K562 (cell line): ENCODE measurements at regions not wholly inside any gene's neighbourhood (a gene's known extent, or its start where the extent isn't known, plus 50 kb on each side); places are given as distances from the start of the nearest gene placed in this dataset.

Source experiments
- ATAC-seq: fragments of 200-7000 bp; cut with Tn5 transposase; 3 replicates; pipeline ENCODE4 v1.9.1; 2020; ENCODE audit warnings: moderate library complexity
- BruUV-seq: library from RNA; stranded (reverse); fragments of 400-500 nt; replicated peaks from 2 replicates; lab custom pipeline; 2021; lab: Mats Ljungman, UMichigan
- CTCF ChIA-PET: fragments of 300-600 bp; formaldehyde crosslinking; extraction: SDS; loops from one replicate; lab custom pipeline; 2021; ENCODE audit warnings: low intra/inter-chr PET ratio; lab: Yijun Ruan, JAX
- POLR2A ChIA-PET: fragments of 300-600, 350-650 bp; sonication (Branson Sonifier 250); formaldehyde crosslinking; extraction: SDS; loops from one replicate; lab custom pipeline; 2021; ENCODE audit warnings: antibody characterized with exemption, inconsistent platforms; lab: Yijun Ruan, JAX
- DNase-seq, 4 experiments: peaks; one replicate each; pipeline versions ENCODE4 v3.0.0 to v3.0.0-alpha.2; 2011 to 2018; ENCODE audit warnings: low spot score in 3 of 4, mixed read lengths in 3 of 4; ENCODE audit errors: extremely low read depth in 1 of 4
- FAIRE-seq: peaks from 2 replicates; lab custom pipeline; 2011; peaks lifted over from hg19 to GRCh38; lab: Jason Lieb, UNC
- H2AFZ ChIP-seq: 2 replicates; pipeline ENCODE4 v1.6.0; 2011; ENCODE audit warnings: low read depth, low read length, control low read depth, inconsistent platforms
- H3K27ac ChIP-seq: fragments of 200-600 bp; 3 replicates; pipeline ENCODE4 v1.8.0; 2011; ENCODE audit warnings: low read depth, mild to moderate bottlenecking, control low read depth, inconsistent platforms, low read length, moderate library complexity, mixed read lengths; ENCODE audit errors: extremely low read depth
- H3K27me3 ChIP-seq, 2 experiments: fragments of 300-600 bp in 1 of 2; 2 replicates in 1 of 2; 3 replicates in 1 of 2; pipeline versions ENCODE4 v1.6.0 to v1.8.0; 2011; ENCODE audit warnings: inconsistent platforms in 2 of 2, low read length in 2 of 2, mild to moderate bottlenecking in 1 of 2, mixed read lengths in 1 of 2, moderate library complexity in 1 of 2; ENCODE audit not compliant: control insufficient read depth in 2 of 2, insufficient read depth in 2 of 2
- H3K36me3 ChIP-seq: fragments of 300-600 bp; 3 replicates; pipeline ENCODE4 v1.8.0; 2011; ENCODE audit warnings: mild to moderate bottlenecking, low read length, inconsistent platforms; ENCODE audit not compliant: control insufficient read depth, insufficient read depth
- H3K4me1 ChIP-seq, 2 experiments: fragments of 200-600 bp in 1 of 2; replicated peaks in 1 of 2; 2 replicates in 1 of 2; 3 replicates in 1 of 2; pipeline versions ENCODE4 v1.5.1 to v1.8.0; 2011; ENCODE audit warnings: inconsistent platforms in 2 of 2, low read length in 2 of 2, mild to moderate bottlenecking in 1 of 2, mixed read lengths in 1 of 2, moderate library complexity in 1 of 2; ENCODE audit not compliant: control insufficient read depth in 2 of 2, insufficient read depth in 2 of 2
- H3K4me2 ChIP-seq: 2 replicates; pipeline ENCODE4 v1.6.1; 2011; ENCODE audit warnings: low read length, control low read depth, inconsistent platforms, mixed read lengths; ENCODE audit not compliant: insufficient read depth
- H3K4me3 ChIP-seq: fragments of 200-600 bp; sonication (generic), shearing (Covaris generic); 2 replicates; pipeline ENCODE4 v1.5.1; 2016; ENCODE audit warnings: control low read depth, inconsistent platforms
- H3K79me2 ChIP-seq: fragments of 200-600 bp; 3 replicates; pipeline ENCODE4 v1.8.0; 2011; ENCODE audit warnings: low read length, inconsistent platforms; ENCODE audit not compliant: control insufficient read depth, insufficient read depth
- H3K9ac ChIP-seq, 2 experiments: 2 replicates each; pipeline versions ENCODE4 v1.6.0 to v1.6.1; 2011; ENCODE audit warnings: low read depth in 2 of 2, low read length in 2 of 2, control low read depth in 1 of 2, inconsistent platforms in 1 of 2, mild to moderate bottlenecking in 1 of 2, mixed read lengths in 1 of 2; ENCODE audit not compliant: insufficient read depth in 1 of 2
- H3K9me1 ChIP-seq: one replicate; pipeline ENCODE4 v1.6.0; 2011; ENCODE audit warnings: inconsistent platforms, mild to moderate bottlenecking, low read length, moderate library complexity; ENCODE audit not compliant: control insufficient read depth, insufficient read depth
- H3K9me3 ChIP-seq: replicated peaks from 2 replicates; pipeline ENCODE4 v1.5.1; 2011; ENCODE audit warnings: low read depth, low read length, inconsistent platforms; ENCODE audit not compliant: control insufficient read depth, insufficient read depth
- H4K20me1 ChIP-seq: replicated peaks from 2 replicates; pipeline ENCODE4 v1.6.1; 2011; ENCODE audit warnings: low read length, inconsistent platforms, mixed read lengths; ENCODE audit not compliant: control insufficient read depth, insufficient read depth
- ADNP ChIP-seq: fragments of 200-800 bp; sonication (Bioruptor generic); IDR thresholded peaks from 2 replicates; pipeline ENCODE4 v1.6.1; 2016; ENCODE audit warnings: missing genetic modification characterization, missing compliant biosample characterization
- CAMTA2 ChIP-seq: fragments of 250-450 bp; sonication (Bioruptor Pico); conservative IDR thresholded peaks from 2 replicates; pipeline ENCODE4 v1.5.1; 2022
- EZH2 ChIP-seq: IDR thresholded peaks from 2 replicates; pipeline ENCODE4 v1.6.1; 2012; ENCODE audit warnings: low read depth, mild to moderate bottlenecking, inconsistent platforms, low read length, borderline replicate concordance
- HEY1 ChIP-seq: fragments of 250-450 bp; sonication (Bioruptor Pico); IDR thresholded peaks from 2 replicates; pipeline ENCODE4 v1.5.0; 2020; ENCODE audit warnings: mild to moderate bottlenecking, moderate library complexity, borderline replicate concordance
- HNRNPK ChIP-seq: fragments of 200-400 bp; formaldehyde crosslinking; IDR thresholded peaks from one replicate; pipeline ENCODE4 v1.6.1; 2018; ENCODE audit warnings: mild to moderate bottlenecking, low read depth, low read length; ENCODE audit not compliant: poor library complexity, severe bottlenecking
- L3MBTL2 ChIP-seq: fragments of 450-650 bp; IDR thresholded peaks from 2 replicates; pipeline ENCODE4 v1.6.1; 2016; ENCODE audit warnings: mild to moderate bottlenecking, moderate library complexity
- MAFF ChIP-seq: IDR thresholded peaks from 2 replicates; pipeline ENCODE4 v1.6.1; 2012; ENCODE audit warnings: low read length, improper control_type of control experiment
- MAFG ChIP-seq: fragments of 450-650 bp; conservative IDR thresholded peaks from 2 replicates; pipeline ENCODE4 v1.6.1; 2016; ENCODE audit warnings: missing genetic modification characterization, missing compliant biosample characterization
- OTX1 ChIP-seq: fragments of 450-650 bp; formaldehyde crosslinking; IDR thresholded peaks from 2 replicates; pipeline ENCODE4 v1.4.0; 2022; ENCODE audit warnings: mild to moderate bottlenecking
- PHTF2 ChIP-seq: fragments of 250-450 bp; sonication (Bioruptor Pico); IDR thresholded peaks from 2 replicates; pipeline ENCODE4 v1.5.0; 2021; ENCODE audit warnings: mild to moderate bottlenecking
- PRMT5 ChIP-seq: sonication (generic); formaldehyde crosslinking; IDR thresholded peaks from 2 replicates; pipeline ENCODE4 v1.5.0; 2020; ENCODE audit warnings: missing genetic modification reagents
- SIRT6 ChIP-seq: IDR thresholded peaks from one replicate; pipeline ENCODE4 v1.6.1; 2012; ENCODE audit warnings: low read depth, mild to moderate bottlenecking, control low read depth, inconsistent platforms, low read length, moderate library complexity
- ZNF316 ChIP-seq: fragments of 450-650 bp; IDR thresholded peaks from 2 replicates; pipeline ENCODE4 v1.6.1; 2016
- ZNF347 ChIP-seq: fragments of 450-650 bp; formaldehyde crosslinking; IDR thresholded peaks from 2 replicates; pipeline ENCODE4 v1.4.0; 2020; ENCODE audit warnings: low read depth, mild to moderate bottlenecking, moderate library complexity
- ZNF79 ChIP-seq: fragments of 250-450 bp; sonication (Bioruptor Pico); IDR thresholded peaks from 2 replicates; pipeline ENCODE4 v1.4.0; 2020; ENCODE audit warnings: low read depth, mild to moderate bottlenecking, moderate library complexity
- in situ Hi-C: fragments of 300-500 bp; cut with MboI; formaldehyde crosslinking; loops from 4 replicates; pipeline ENCODE4 v1.15.0; 2018; ENCODE audit warnings: inconsistent platforms, mixed read lengths
- intact Hi-C: fragments of 100-400 bp; cut with micrococcal nuclease; formaldehyde crosslinking; loops from 2 replicates; pipeline ENCODE4 v1.14.2; 2022
- TF ChIP-seq, protein P1 (sequence below): fragments of 450-650 bp; IDR thresholded peaks from 2 replicates; pipeline ENCODE4 v1.6.1; 2018; ENCODE audit not compliant: partially characterized antibody

GRCh38 chr18:22882084-22882483, 51.0 kb upstream of the RBBP8 start:
- no peak overlapping the region for H3K4me3 ChIP-seq
- in situ Hi-C loops, result no loop called here
- H3K9me1 ChIP-seq, result no peaks in the 10 kb centered on the region
- H3K9me3 ChIP-seq, result no peaks in the 10 kb centered on the region
- H3K79me2 ChIP-seq, result no peaks in the 10 kb centered on the region
- no peak overlapping the region for H3K27ac ChIP-seq
- no peaks in the 10 kb centered on the region; a peak in 3 of 5 replicates for H3K27me3 ChIP-seq
- no peaks in the 10 kb centered on the region; a peak in 1 of 5 replicates for H3K4me1 ChIP-seq
- ATAC-seq (no peak), FAIRE-seq (no peak), DNase-seq (no peak)
- no peaks in the 10 kb centered on the region for H3K36me3 ChIP-seq
- ChIA-PET POLR2A (interaction anchor here (1.4 kb wide), 1 partner anchor 11 kb away, joined by 3 read pairs; no protein-coding TSS in a partner anchor), CTCF (no interaction called here)
- H3K4me2 ChIP-seq, result no peak overlapping the region
- H2AFZ ChIP-seq, result no peak overlapping the region
- BruUV-seq, result no TSS peak
- intact Hi-C loops, result no loop called here
- no peak overlapping the region for H3K9ac ChIP-seq
- H4K20me1 ChIP-seq, result no peaks in the 10 kb centered on the region
- peak; percentile 32; the same call in 1 of the 2 replicates for TF ChIP-seq MAFF
- TF ChIP-seq OTX1, result no peak
- TF ChIP-seq, protein P1, sequence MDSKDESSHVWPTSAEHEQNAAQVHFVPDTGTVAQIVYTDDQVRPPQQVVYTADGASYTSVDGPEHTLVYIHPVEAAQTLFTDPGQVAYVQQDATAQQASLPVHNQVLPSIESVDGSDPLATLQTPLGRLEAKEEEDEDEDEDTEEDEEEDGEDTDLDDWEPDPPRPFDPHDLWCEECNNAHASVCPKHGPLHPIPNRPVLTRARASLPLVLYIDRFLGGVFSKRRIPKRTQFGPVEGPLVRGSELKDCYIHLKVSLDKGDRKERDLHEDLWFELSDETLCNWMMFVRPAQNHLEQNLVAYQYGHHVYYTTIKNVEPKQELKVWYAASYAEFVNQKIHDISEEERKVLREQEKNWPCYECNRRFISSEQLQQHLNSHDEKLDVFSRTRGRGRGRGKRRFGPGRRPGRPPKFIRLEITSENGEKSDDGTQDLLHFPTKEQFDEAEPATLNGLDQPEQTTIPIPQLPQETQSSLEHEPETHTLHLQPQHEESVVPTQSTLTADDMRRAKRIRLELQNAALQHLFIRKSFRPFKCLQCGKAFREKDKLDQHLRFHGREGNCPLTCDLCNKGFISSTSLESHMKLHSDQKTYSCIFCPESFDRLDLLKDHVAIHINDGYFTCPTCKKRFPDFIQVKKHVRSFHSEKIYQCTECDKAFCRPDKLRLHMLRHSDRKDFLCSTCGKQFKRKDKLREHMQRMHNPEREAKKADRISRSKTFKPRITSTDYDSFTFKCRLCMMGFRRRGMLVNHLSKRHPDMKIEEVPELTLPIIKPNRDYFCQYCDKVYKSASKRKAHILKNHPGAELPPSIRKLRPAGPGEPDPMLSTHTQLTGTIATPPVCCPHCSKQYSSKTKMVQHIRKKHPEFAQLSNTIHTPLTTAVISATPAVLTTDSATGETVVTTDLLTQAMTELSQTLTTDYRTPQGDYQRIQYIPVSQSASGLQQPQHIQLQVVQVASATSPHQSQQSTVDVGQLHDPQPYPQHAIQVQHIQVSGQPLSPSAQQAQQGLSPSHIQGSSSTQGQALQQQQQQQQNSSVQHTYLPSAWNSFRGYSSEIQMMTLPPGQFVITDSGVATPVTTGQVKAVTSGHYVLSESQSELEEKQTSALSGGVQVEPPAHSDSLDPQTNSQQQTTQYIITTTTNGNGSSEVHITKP, result no peak
- TF ChIP-seq HNRNPK, result no peak
- TF ChIP-seq SIRT6, result no peak
- peak; percentile 44 for TF ChIP-seq ZNF316
- no peak for TF ChIP-seq HEY1
- no peak for TF ChIP-seq ZNF79 (CRISPR knock-in tag)
- no peak for TF ChIP-seq PRMT5
- TF ChIP-seq L3MBTL2, result no peak
- no peak for TF ChIP-seq CAMTA2 (CRISPR knock-in tag)
- no peak for TF ChIP-seq ADNP (tag)
- no peak for TF ChIP-seq PHTF2 (CRISPR knock-in tag)
- 0 out of 2 replicates have a peak, but pooled peaks have one; percentile 9 for TF ChIP-seq MAFG (tag)
- no peak for TF ChIP-seq ZNF347
- no peak for TF ChIP-seq EZH2
